ENCODE measurements at regions not wholly inside any gene's neighbourhood (a gene's known extent, or its start where the extent isn't known, plus 50 kb on each side); places are given as distances from the start of the nearest gene placed in this dataset.

DNA sequence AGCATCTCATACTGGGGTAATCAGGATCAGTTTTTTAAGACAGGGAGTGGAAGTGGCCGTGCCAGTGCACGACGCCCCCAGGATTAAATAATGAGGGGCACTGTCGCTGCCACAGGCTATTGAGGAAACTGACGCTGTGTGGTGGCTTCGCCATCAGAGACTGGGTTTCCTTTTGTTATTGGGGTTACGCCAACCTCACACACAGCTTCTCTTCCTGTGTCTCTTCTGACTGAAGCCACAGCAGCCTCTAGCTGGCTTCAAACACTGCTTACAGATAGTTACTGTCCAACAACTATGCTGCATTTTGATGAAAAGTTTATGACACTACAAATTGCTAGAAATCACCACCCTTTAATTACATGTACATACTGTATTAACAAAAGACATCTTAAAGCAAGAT lies 521.9 kb upstream of the SALL3 start:
- H3K4me3 ChIP-seq, result no peak overlapping the region
- in situ Hi-C loops (cut with MboI; ENCODE audit: low pct_ligation_motif_present in 1 of 4, low pct_unique_long_range_greater_than_20kb in 1 of 4, low sequenced_read_pairs in 3 of 4), result no loop called here
- 75% methylated on average over 7 of the region's 7 CpGs; no CpG with 5 or more reads in 1 of the 2 donors for WGBS, 2 donors (ENCODE audit: low coverage in 1 of 2)
- no peaks in the 10 kb centered on the region for H3K27me3 ChIP-seq
- H3K4me1 ChIP-seq, result no peaks in the 10 kb centered on the region
- no peak overlapping the region for H3K27ac ChIP-seq
- no peaks in the 10 kb centered on the region for H3K36me3 ChIP-seq
- DNase-seq, result no peak
- TF ChIP-seq, protein P1, sequence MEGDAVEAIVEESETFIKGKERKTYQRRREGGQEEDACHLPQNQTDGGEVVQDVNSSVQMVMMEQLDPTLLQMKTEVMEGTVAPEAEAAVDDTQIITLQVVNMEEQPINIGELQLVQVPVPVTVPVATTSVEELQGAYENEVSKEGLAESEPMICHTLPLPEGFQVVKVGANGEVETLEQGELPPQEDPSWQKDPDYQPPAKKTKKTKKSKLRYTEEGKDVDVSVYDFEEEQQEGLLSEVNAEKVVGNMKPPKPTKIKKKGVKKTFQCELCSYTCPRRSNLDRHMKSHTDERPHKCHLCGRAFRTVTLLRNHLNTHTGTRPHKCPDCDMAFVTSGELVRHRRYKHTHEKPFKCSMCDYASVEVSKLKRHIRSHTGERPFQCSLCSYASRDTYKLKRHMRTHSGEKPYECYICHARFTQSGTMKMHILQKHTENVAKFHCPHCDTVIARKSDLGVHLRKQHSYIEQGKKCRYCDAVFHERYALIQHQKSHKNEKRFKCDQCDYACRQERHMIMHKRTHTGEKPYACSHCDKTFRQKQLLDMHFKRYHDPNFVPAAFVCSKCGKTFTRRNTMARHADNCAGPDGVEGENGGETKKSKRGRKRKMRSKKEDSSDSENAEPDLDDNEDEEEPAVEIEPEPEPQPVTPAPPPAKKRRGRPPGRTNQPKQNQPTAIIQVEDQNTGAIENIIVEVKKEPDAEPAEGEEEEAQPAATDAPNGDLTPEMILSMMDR (IDR thresholded peaks at IDR 0.05), result no peak
- TF ChIP-seq EP300 (IDR thresholded peaks at IDR 0.05; ENCODE audit: low read depth), result no peak
- TF ChIP-seq POLR2A (IDR thresholded peaks at IDR 0.05), result no peak
- no peak for TF ChIP-seq POLR2AphosphoS5 (IDR thresholded peaks at IDR 0.05)
- intact Hi-C loops (cut with DNase I; ENCODE audit: low total_unique reads), result no loop called here
- H3K9me3 ChIP-seq, result no peaks in the 10 kb centered on the region

- TF ChIP-seq POLR2AphosphoS5 (IDR thresholded peaks at IDR 0.05), result no peak
- TF ChIP-seq, protein P1 (IDR thresholded peaks at IDR 0.05), result no peak
- TF ChIP-seq EP300 (IDR thresholded peaks at IDR 0.05; ENCODE audit: low read depth), result no peak
- no peak for TF ChIP-seq POLR2A (IDR thresholded peaks at IDR 0.05)
- intact Hi-C loops (cut with DNase I; ENCODE audit: low total_unique reads) (no loop called here), in situ Hi-C loops (cut with MboI; ENCODE audit: low pct_ligation_motif_present in 1 of 4, low pct_unique_long_range_greater_than_20kb in 1 of 4, low sequenced_read_pairs in 3 of 4) (no loop called here)
- Histone ChIP-seq H3K27ac (no peak overlapping the region), H3K4me1 (no peaks in the 10 kb centered on the region), H3K27me3 (no peaks in the 10 kb centered on the region), H3K36me3 (no peaks in the 10 kb centered on the region), H3K9me3 (peaks cover 0 to under 1% of the 10 kb centered on the region in 2 donors), H3K4me3 (no peak overlapping the region)
- DNase-seq, result no peak
- 90% methylated on average over 4 of the region's 4 CpGs; no CpG with 5 or more reads in 1 of the 2 donors for WGBS, 2 donors (ENCODE audit: low coverage in 1 of 2)
These were observed 521.3 kb upstream of the SALL3 start for GRCh38 chr18:78458356-78458755.

GRCh38 chr18:78459668-78460067 lies 520.0 kb upstream of the SALL3 start:
- WGBS, 2 donors (ENCODE audit: low coverage in 1 of 2), result 49 to 50% methylated on average over 3 of the region's 3 CpGs
- Histone ChIP-seq H3K27ac (no peak overlapping the region), H3K4me3 (no peak overlapping the region), H3K9me3 (peaks cover 4 to 6% of the 10 kb centered on the region in 2 donors), H3K36me3 (no peaks in the 10 kb centered on the region), H3K4me1 (no peaks in the 10 kb centered on the region), H3K27me3 (no peaks in the 10 kb centered on the region)
- no peak for DNase-seq
- intact Hi-C loops (cut with DNase I; ENCODE audit: low total_unique reads), result no loop called here
- in situ Hi-C loops (cut with MboI; ENCODE audit: low pct_ligation_motif_present in 1 of 4, low pct_unique_long_range_greater_than_20kb in 1 of 4, low sequenced_read_pairs in 3 of 4), result no loop called here
- TF ChIP-seq POLR2A (IDR thresholded peaks at IDR 0.05) (no peak), POLR2AphosphoS5 (IDR thresholded peaks at IDR 0.05) (no peak), EP300 (IDR thresholded peaks at IDR 0.05; ENCODE audit: low read depth) (no peak)
- TF ChIP-seq, protein P1 (IDR thresholded peaks at IDR 0.05), result no peak

DNA sequence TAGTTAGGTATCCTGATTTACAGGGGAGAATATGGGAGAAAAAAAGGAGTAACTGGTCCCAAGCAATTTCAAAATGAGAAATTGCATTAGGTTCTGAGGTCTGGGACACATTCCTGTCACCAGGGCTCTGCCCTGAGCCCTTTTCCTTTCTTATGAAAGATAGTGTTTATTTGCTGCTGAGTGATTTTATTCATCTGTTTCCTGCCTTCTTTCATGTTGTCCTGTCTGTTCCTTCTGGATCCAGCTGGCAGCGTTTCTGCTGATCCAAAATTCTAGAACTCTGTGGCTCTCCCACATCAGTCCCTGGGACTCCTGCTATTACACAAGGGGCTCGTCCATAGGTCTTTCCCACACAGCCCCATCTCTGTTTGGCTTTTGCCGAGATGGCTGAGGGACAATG lies 519.1 kb upstream of the SALL3 start:
- in situ Hi-C loops (cut with MboI; ENCODE audit: low pct_ligation_motif_present in 1 of 4, low pct_unique_long_range_greater_than_20kb in 1 of 4, low sequenced_read_pairs in 3 of 4) (no loop called here), intact Hi-C loops (cut with DNase I; ENCODE audit: low total_unique reads) (no loop called here)
- TF ChIP-seq EP300 (IDR thresholded peaks at IDR 0.05; ENCODE audit: low read depth) (no peak), POLR2A (IDR thresholded peaks at IDR 0.05) (no peak), POLR2AphosphoS5 (IDR thresholded peaks at IDR 0.05) (no peak)
- TF ChIP-seq, protein P1 (IDR thresholded peaks at IDR 0.05), result no peak
- no peaks in the 10 kb centered on the region for H3K4me1 ChIP-seq
- no peak overlapping the region for H3K27ac ChIP-seq
- 50 to 60% methylated on average over 1 to 3 of the region's 3 CpGs for WGBS, 2 donors (ENCODE audit: low coverage in 1 of 2)
- H3K27me3 ChIP-seq, result no peaks in the 10 kb centered on the region
- H3K9me3 ChIP-seq, result peaks cover 4 to 13% of the 10 kb centered on the region in 2 donors
- H3K36me3 ChIP-seq, result no peaks in the 10 kb centered on the region
- H3K4me3 ChIP-seq, result no peak overlapping the region
- no peak for DNase-seq
